H9 (cell line): ENCODE measurements at regions not wholly inside any gene's neighbourhood (a gene's known extent, or its start where the extent isn't known, plus 50 kb on each side); places are given as distances from the start of the nearest gene placed in this dataset.

ENCODE experiments used
- DNase-seq: peaks from one replicate; pipeline ENCODE4 v3.0.0-alpha.2; 2017
- H2AFZ ChIP-seq: one replicate; pipeline ENCODE4 v1.6.1; 2013; ENCODE audit warnings: mild to moderate bottlenecking, low read length, control low read depth, moderate library complexity
- H2AK5ac ChIP-seq: 2 replicates; pipeline ENCODE4 v1.6.1; 2013; ENCODE audit warnings: low read length, control low read depth, mixed read lengths; ENCODE audit not compliant: insufficient read length
- H2BK120ac ChIP-seq: one replicate; pipeline ENCODE4 v1.6.1; 2013; ENCODE audit warnings: low read depth, mild to moderate bottlenecking, low read length, control low read depth, inconsistent platforms; ENCODE audit not compliant: poor library complexity, severe bottlenecking
- H2BK12ac ChIP-seq: 2 replicates; pipeline ENCODE4 v1.6.1; 2013; ENCODE audit warnings: low read length, control low read depth, mixed read lengths, low read depth; ENCODE audit not compliant: insufficient read length
- H2BK15ac ChIP-seq: 2 replicates; pipeline ENCODE4 v1.6.1; 2013; ENCODE audit warnings: low read depth, low read length, control low read depth
- H2BK20ac ChIP-seq: one replicate; pipeline ENCODE4 v1.6.1; 2013; ENCODE audit warnings: low read depth, mild to moderate bottlenecking, low read length, control low read depth, inconsistent platforms; ENCODE audit not compliant: poor library complexity, severe bottlenecking
- H2BK5ac ChIP-seq: 2 replicates; pipeline ENCODE4 v1.6.1; 2013; ENCODE audit warnings: low read length, control low read depth, mixed read lengths; ENCODE audit not compliant: insufficient read length
- H3K14ac ChIP-seq: 2 replicates; pipeline ENCODE4 v1.6.1; 2013; ENCODE audit warnings: low read length, control low read depth; ENCODE audit not compliant: insufficient read depth
- H3K18ac ChIP-seq: 2 replicates; pipeline ENCODE4 v1.6.1; 2013; ENCODE audit warnings: low read depth, mild to moderate bottlenecking, mixed read lengths, low read length, control low read depth; ENCODE audit not compliant: insufficient read length
- H3K23ac ChIP-seq: 2 replicates; pipeline ENCODE4 v1.6.1; 2013; ENCODE audit warnings: low read length, control low read depth, mixed read lengths, low read depth; ENCODE audit not compliant: insufficient read length
- H3K23me2 ChIP-seq: 2 replicates; pipeline ENCODE4 v1.6.1; 2013; ENCODE audit warnings: low read depth, mild to moderate bottlenecking, mixed read lengths, low read length, control low read depth; ENCODE audit not compliant: insufficient read length, poor library complexity, severe bottlenecking
- H3K27ac ChIP-seq: 2 replicates; pipeline ENCODE4 v1.5.1; 2013; ENCODE audit warnings: low read length, control low read depth, mixed read lengths, low read depth; ENCODE audit not compliant: insufficient read length
- H3K27me3 ChIP-seq: 2 replicates; pipeline ENCODE4 v1.6.1; 2013; ENCODE audit warnings: low read length, control low read depth, inconsistent platforms; ENCODE audit not compliant: insufficient read depth
- H3K4ac ChIP-seq: 2 replicates; pipeline ENCODE4 v1.6.1; 2013; ENCODE audit warnings: low read depth, mild to moderate bottlenecking, control low read depth, inconsistent platforms, low read length, moderate library complexity
- H3K4me1 ChIP-seq: 2 replicates; pipeline ENCODE4 v1.6.1; 2013; ENCODE audit warnings: low read length, control low read depth, inconsistent platforms; ENCODE audit not compliant: insufficient read depth
- H3K4me2 ChIP-seq: 2 replicates; pipeline ENCODE4 v1.6.1; 2013; ENCODE audit warnings: low read length, control low read depth, mixed read lengths; ENCODE audit not compliant: insufficient read length, insufficient read depth
- H3K56ac ChIP-seq: 2 replicates; pipeline ENCODE4 v1.6.1; 2013; ENCODE audit warnings: low read depth, mild to moderate bottlenecking, mixed read lengths, low read length, control low read depth; ENCODE audit not compliant: insufficient read length
- H3K79me1 ChIP-seq: 2 replicates; pipeline ENCODE4 v1.6.1; 2013; ENCODE audit warnings: low read depth, mild to moderate bottlenecking, moderate library complexity, low read length, control low read depth, inconsistent platforms; ENCODE audit not compliant: insufficient read depth, poor library complexity, severe bottlenecking
- H3K79me2 ChIP-seq: 2 replicates; pipeline ENCODE4 v1.6.1; 2013; ENCODE audit warnings: low read length, control low read depth, inconsistent platforms; ENCODE audit not compliant: insufficient read depth
- H3K9ac ChIP-seq: 2 replicates; pipeline ENCODE4 v1.6.1; 2013; ENCODE audit warnings: low read length, control low read depth, mixed read lengths; ENCODE audit not compliant: insufficient read length; ENCODE audit errors: extremely low read depth
- H3K9me3 ChIP-seq: one replicate; pipeline ENCODE4 v1.6.1; 2013; ENCODE audit warnings: low read depth, low read length, inconsistent platforms; ENCODE audit not compliant: control insufficient read depth
- H3T11ph ChIP-seq: one replicate; pipeline ENCODE4 v1.6.1; 2013; ENCODE audit warnings: mild to moderate bottlenecking, low read length, control low read depth, inconsistent platforms
- H4K20me1 ChIP-seq: one replicate; pipeline ENCODE4 v1.6.1; 2013; ENCODE audit not compliant: control insufficient read depth, insufficient read length, insufficient read depth
- H4K5ac ChIP-seq: 2 replicates; pipeline ENCODE4 v1.6.1; 2013; ENCODE audit warnings: low read depth, mild to moderate bottlenecking, mixed read lengths, low read length, control low read depth; ENCODE audit not compliant: insufficient read length
- H4K8ac ChIP-seq: replicated peaks from 2 replicates; pipeline ENCODE4 v1.6.1; 2013; ENCODE audit warnings: low read length, control low read depth, mixed read lengths, low read depth; ENCODE audit not compliant: insufficient read length
- H4K91ac ChIP-seq: 2 replicates; pipeline ENCODE4 v1.6.1; 2013; ENCODE audit warnings: low read depth, mild to moderate bottlenecking, moderate library complexity, mixed read lengths, low read length, control low read depth; ENCODE audit not compliant: insufficient read length
- H3K27ac Mint-ChIP-seq, 3 experiments: 2 replicates in 2 of 3; 3 replicates in 1 of 3; pipeline ENCODE4 v1.8.0; 2020 to 2021; ENCODE audit warnings: mixed read lengths in 3 of 3, mild to moderate bottlenecking in 1 of 3, moderate library complexity in 1 of 3
- H3K27me3 Mint-ChIP-seq: 2 replicates; pipeline ENCODE4 v1.8.0; 2021; ENCODE audit warnings: low read depth, mild to moderate bottlenecking, moderate library complexity, mixed read lengths
- H3K36me3 Mint-ChIP-seq, 3 experiments: 2 replicates in 2 of 3; 3 replicates in 1 of 3; pipeline ENCODE4 v1.8.0; 2020 to 2021; ENCODE audit warnings: low read depth in 3 of 3, mixed read lengths in 3 of 3; ENCODE audit not compliant: insufficient read depth in 1 of 3
- H3K4me1 Mint-ChIP-seq, 2 experiments: 2 replicates each; pipeline ENCODE4 v1.8.0; 2020; ENCODE audit warnings: mixed read lengths in 2 of 2
- H3K4me3 Mint-ChIP-seq, 2 experiments: 2 replicates in 1 of 2; 3 replicates in 1 of 2; pipeline ENCODE4 v1.8.0; 2020 to 2021; ENCODE audit warnings: mild to moderate bottlenecking in 2 of 2, mixed read lengths in 2 of 2, moderate library complexity in 1 of 2
- H3K9me3 Mint-ChIP-seq, 2 experiments: 2 replicates in 1 of 2; 3 replicates in 1 of 2; pipeline ENCODE4 v1.8.0; 2020; ENCODE audit warnings: mild to moderate bottlenecking in 2 of 2, mixed read lengths in 2 of 2, moderate library complexity in 1 of 2
- CTCF ChIP-seq: fragments of 200-600 bp; sonication (generic); conservative IDR thresholded peaks from 3 replicates; pipeline ENCODE4 v1.8.0; 2021; ENCODE audit warnings: antibody characterized with exemption, mild to moderate bottlenecking
- WGBS: extraction: QIAGEN DNeasy Blood & Tissue Kit; methylation state at CpG from one replicate; pipeline ENCODE4 v1.1.7; 2013; ENCODE audit warnings: missing lambda C conversion rate, low lambda C conversion rate, mixed read lengths; ENCODE audit not compliant: insufficient read length; ENCODE audit errors: extremely low coverage; 5-methylcytosine and 5-hydroxymethylcytosine counted together

- Histone ChIP-seq H3T11ph (no peak overlapping the region), H2BK5ac (no peak overlapping the region), H3K27me3 (no peaks in the 10 kb centered on the region), H3K9ac (no peak overlapping the region), H3K23ac (no peak overlapping the region), H3K79me2 (no peaks in the 10 kb centered on the region), H4K5ac (no peak overlapping the region), H2BK12ac (no peak overlapping the region), H3K27ac (no peak overlapping the region), H3K23me2 (no peaks in the 10 kb centered on the region), H3K79me1 (no peaks in the 10 kb centered on the region), H4K91ac (no peak overlapping the region), H3K14ac (no peak overlapping the region), H4K8ac (no peak overlapping the region), H3K9me3 (no peaks in the 10 kb centered on the region), H4K20me1 (no peaks in the 10 kb centered on the region), H3K4me2 (no peak overlapping the region), H2AFZ (no peak overlapping the region), H3K56ac (no peak overlapping the region), H2BK15ac (no peak overlapping the region), H3K4ac (no peak overlapping the region), H2BK120ac (no peak overlapping the region), H2BK20ac (no peak overlapping the region), H3K4me1 (no peaks in the 10 kb centered on the region), H2AK5ac (no peak overlapping the region), H3K18ac (no peak overlapping the region)
- Mint-ChIP-seq H3K4me3 (no peak overlapping the region), H3K27ac (no peak overlapping the region), H3K4me1 (no peaks in the 10 kb centered on the region), H3K36me3 (no peaks in the 10 kb centered on the region), H3K27me3 (no peaks in the 10 kb centered on the region), H3K9me3 (no peaks in the 10 kb centered on the region)
- DNase-seq, result no peak
- no CpG with 5 or more reads among the region's 1 CpG for WGBS
- TF ChIP-seq CTCF, result no peak
These were observed 203.4 kb downstream of the SLC39A8 start for GRCh38 chr4:102141842-102142241.
